Stromal cell of bone marrow (primary cell): ENCODE measurements at regions not wholly inside any gene's neighbourhood (a gene's known extent, or its start where the extent isn't known, plus 50 kb on each side); places are given as distances from the start of the nearest gene placed in this dataset.
"Not testable (repeated sequence)": the region's sequence is repeated elsewhere in the genome, so short reads cannot be mapped to it uniquely, and the experiment has no call there.

ENCODE experiments used
- DNase-seq: peaks from one replicate; pipeline ENCODE4 v3.0.0-alpha.2; 2012; ENCODE audit warnings: low read depth

DNA sequence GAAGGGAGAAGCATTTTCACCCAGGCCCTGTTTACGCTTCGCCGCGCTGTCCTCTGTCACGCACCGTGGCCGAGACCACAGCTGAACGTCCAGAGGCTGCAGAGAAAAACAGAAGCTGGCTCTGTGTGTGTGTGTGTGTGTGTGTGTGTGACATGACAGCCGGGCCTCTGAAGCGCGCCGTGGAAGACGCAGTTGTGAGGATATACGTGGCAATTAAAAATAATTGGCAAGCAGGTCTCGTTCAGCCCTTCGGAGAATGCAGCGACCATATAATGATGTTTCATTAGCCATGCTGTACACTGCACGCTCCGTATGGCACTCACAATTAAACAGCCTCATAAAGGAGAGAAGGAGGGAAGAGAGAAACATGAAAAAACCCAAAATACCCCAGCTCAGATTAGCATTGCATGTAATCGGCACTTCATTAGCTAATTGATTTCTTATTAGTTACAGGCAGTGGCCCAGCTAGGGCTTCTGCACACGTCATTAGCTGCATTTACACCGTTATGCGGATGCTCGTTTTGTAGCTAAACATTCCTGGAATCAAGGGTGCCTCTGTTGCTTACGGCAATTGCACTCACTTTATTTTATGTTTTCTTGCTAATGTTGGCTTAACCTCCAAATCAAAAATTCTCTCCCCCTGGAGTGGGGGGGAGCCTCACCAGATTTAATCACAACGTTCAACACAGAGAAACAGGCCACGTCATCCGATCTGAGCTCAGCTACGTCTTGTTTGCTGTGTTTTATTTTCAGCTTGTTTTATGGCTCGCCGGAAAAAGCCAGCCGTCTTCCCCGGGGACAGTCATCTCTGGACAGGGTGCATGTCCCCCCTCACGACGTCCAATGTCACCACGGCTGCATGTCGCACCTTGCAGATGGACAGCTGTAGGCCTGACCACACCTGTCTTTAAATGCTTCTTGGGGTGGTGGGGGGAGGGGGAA is 74.6 kb upstream of the SHOX start:
- no peak for DNase-seq

DNA sequence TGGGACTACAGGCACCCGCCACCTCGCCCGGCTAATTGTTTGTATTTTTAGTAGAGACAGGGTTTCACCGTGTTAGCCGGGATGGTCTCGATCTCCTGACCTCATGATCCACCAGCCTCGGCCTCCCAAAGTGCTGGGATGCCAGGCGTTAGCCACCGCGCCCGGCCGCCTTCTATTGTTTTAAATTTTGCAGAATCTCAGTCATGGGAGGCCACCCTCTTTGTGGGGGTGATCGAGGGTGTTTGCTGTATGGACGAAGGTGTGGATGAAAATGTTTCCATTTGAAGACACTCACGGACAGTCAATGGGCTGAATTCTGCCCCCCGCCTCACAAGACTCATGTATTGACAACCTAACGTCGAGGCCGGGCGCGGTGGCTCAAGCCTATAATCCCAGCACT is 73.0 kb upstream of the SHOX start:
- DNase-seq, result not testable (repeated sequence)

DNA sequence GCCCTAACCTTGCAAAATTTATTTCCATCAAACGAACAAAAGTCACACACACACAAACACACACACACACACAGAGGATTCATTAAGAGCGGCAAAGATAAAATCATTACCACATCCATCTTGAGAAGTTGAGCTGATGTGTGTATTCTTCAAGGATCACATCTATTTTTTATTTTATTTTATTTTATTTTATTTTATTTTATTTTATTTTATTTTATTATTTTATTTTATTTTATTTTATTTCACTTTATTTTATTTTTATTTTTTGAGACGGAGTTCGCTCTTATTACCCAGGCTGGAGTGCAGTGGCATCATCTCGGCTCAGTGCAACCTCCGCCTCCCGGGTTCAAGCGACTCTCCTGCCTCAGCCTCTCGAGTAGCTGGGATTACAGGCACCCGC is 71.3 kb upstream of the SHOX start:
- DNase-seq, result not testable (repeated sequence)

DNA sequence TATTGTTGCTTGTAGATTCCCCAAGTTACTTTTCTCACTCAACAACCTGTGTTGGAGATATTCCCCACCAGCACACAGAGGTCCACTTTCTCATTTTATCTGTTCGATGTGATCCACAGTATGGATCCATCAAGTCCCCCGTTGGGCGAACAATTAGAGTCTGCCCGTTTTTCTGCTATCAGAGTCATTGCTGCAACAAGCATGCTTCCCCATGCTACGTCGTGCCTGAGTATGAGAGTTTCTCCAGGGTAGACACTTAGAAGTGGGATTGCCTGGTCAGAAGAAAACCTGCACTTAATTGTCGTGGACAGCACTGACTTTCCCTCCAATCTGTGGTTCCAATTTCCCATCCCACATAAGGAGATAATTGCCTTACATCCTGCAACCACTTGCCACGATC is 62.7 kb upstream of the SHOX start:
- DNase-seq, result no peak

DNA sequence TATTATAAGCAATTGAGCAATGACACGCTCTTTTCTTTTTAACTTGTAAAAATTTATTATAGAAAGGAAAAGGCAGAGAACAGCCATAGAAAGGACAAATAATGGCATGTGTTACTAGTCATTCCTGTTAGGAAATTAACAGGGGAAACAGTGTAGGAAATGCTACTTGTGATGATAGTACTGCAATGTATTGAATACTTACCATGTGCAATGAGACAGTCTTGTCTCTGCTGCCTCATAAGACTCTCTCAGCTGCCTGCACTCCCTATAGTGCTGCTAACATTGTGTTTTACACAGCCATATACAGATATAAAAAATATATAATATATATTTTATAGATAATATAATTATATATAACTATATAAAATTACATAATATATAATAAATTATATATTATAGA is 62.3 kb upstream of the SHOX start:
- no peak for DNase-seq

DNA sequence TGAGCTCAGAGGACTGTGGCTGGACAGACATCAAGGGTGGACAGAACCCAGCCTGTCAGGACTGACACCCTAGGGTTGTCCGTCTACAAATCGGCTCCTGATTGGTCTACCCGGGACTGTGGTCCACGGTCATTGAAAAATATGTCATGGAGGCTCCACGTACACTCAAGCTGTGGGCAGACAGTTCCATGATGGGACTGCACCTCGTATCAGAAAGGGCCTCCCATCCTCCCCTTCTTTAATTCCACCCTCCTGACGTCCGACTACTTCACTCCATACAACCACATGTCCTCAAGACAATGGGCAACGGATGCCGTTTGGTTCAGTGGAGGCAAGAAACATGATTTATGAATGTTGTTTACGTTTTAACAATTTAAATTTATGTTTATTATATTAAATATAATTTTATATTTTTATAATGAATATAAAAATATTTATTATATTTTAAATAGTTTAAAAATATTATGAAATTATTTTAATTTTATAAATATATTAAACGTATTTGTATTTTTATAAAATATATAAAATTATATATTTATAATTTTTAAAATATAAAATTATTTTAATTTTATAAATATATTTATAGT is 58.0 kb upstream of the SHOX start:
- DNase-seq, result no peak

DNA sequence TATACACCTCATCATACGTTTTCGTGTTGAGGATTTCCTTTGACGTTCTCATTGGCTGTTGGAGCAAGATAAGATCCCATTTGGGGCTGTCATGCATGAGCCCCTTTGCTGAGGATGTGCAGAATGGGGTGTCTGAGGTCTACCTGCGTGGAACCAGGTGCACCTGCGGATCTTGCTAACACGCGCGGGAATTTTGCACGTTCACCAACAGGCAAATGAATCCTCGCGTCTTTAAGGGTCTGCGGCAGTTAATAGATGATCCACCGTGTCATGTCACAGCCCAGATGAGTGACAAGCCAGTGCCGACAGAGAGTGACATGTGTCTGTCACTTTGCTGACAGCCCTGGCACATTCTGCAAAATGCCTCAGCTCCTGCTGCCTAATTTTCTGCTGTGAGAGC is 56.3 kb upstream of the SHOX start:
- DNase-seq, result no peak

- DNase-seq, result no peak
Measured at GRCh38 chrX:574830-575229, 55.8 kb upstream of the SHOX start.

- DNase-seq, result no peak
Measured at GRCh38 chrX:576904-577560, 53.6 kb upstream of the SHOX start.

DNA sequence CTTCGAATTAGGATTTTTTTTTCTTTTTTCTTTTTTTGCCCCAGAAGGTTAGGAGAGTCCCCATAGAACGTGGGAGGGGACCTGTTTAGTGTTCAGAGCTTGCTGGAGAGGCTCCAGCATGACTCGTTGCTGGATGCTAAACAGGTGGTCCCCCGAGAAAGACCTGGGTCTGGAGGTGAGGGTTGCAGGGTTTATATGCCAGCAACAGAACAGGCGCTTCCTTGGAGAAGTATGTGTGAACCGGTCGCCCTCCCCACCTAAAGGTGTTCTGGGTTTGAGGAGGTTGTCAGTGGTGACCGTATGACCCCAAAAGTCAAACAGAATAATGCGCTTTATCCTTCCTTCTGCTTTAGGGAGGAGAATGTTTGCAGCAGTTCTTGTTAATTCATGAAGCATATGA is 52.1 kb upstream of the SHOX start:
- DNase-seq, result no peak

DNA sequence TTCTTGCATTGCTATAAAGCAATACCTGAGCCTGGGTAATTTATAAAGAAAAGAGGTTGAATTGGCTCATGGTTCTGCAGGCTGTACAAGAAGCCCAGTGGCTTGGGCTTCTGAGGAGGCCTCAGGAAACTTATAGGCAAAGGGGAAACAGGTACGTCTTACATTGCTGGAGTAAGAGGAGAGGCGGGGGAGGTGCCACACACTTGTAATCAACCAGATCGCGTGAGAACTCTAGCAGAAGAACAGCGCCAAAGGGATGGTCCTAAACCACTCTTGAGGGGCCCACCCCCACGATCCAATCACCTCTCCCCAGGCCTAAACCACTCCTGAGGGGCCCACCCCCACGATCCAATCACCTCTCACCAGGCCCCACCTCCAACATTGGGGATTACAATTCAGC is 50.6 kb upstream of the SHOX start:
- DNase-seq, result no peak
